ENCODE measurements at regions not wholly inside any gene's neighbourhood (a gene's known extent, or its start where the extent isn't known, plus 50 kb on each side); places are given as distances from the start of the nearest gene placed in this dataset.

DNA sequence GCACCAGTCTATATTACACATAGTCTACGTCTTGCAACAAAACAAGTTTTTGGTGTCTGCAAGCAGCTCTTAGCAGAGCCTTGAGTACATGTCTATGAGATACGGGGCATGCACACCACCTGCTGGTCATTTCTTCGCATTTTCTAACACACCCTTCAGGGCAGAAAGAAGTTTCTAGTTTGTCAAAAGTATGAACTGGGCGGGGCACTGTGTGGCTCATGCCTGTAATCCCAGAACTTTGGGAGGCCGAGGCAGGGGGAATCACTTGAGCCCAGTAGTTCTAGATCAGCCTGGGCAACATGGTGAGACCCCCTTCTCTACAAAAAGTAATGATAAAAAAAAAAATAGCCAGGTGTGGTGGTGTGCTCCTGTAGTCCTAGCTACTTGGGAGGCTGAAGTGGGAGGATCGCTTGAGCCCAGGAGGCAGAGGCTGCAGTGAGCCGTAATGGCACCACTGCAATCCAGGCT, 64.2 kb upstream of the ARL8B start:
- TF ChIP-seq, protein P1, sequence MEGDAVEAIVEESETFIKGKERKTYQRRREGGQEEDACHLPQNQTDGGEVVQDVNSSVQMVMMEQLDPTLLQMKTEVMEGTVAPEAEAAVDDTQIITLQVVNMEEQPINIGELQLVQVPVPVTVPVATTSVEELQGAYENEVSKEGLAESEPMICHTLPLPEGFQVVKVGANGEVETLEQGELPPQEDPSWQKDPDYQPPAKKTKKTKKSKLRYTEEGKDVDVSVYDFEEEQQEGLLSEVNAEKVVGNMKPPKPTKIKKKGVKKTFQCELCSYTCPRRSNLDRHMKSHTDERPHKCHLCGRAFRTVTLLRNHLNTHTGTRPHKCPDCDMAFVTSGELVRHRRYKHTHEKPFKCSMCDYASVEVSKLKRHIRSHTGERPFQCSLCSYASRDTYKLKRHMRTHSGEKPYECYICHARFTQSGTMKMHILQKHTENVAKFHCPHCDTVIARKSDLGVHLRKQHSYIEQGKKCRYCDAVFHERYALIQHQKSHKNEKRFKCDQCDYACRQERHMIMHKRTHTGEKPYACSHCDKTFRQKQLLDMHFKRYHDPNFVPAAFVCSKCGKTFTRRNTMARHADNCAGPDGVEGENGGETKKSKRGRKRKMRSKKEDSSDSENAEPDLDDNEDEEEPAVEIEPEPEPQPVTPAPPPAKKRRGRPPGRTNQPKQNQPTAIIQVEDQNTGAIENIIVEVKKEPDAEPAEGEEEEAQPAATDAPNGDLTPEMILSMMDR (IDR thresholded peaks at IDR 0.05): peak; percentile 70 to 88 (median 76)
- TF ChIP-seq POLR2AphosphoS5 (IDR thresholded peaks at IDR 0.05): no peak
